ENCODE measurements at regions not wholly inside any gene's neighbourhood (a gene's known extent, or its start where the extent isn't known, plus 50 kb on each side); places are given as distances from the start of the nearest gene placed in this dataset.

GRCh38 chr1:25028907-25029599 lies 99.0 kb upstream of the RUNX3 start:
- H3K36me3 ChIP-seq = no peaks in the 10 kb centered on the region
- H3K9me3 ChIP-seq = no peaks in the 10 kb centered on the region
- TF ChIP-seq POLR2A (IDR thresholded peaks at IDR 0.05) (no peak), POLR2AphosphoS5 (IDR thresholded peaks at IDR 0.05) (peak in 1 of 3 donors; percentile 29)
- peak overlapping the region in 1 of 8 donors; percentile 39 for H3K4me3 ChIP-seq
- no peak for DNase-seq
- intact Hi-C loops (cut with DNase I; ENCODE audit: low total_unique reads) = no loop called here
- H3K27me3 ChIP-seq (replicated peaks in 1 of 7) = no peaks in the 10 kb centered on the region
- 26 to 40% (median 32%) methylated on average over 23 of the region's 23 CpGs for WGBS, 5 donors
- H3K27ac ChIP-seq = peak overlapping the region; percentile 22 to 84 (median 56)
- H3K4me1 ChIP-seq = peaks cover 58 to 100% (median 78%) of the 10 kb centered on the region in 6 donors

GRCh38 chr1:25028587-25028906 lies 98.5 kb upstream of the RUNX3 start:
- TF ChIP-seq CTCF (IDR thresholded peaks at IDR 0.05 in 8 of 11, conservative IDR thresholded peaks at IDR 0.05 in 3 of 11) = no peak
- no peak for TF ChIP-seq POLR2AphosphoS5 (IDR thresholded peaks at IDR 0.05)
- TF ChIP-seq POLR2A (IDR thresholded peaks at IDR 0.05) = no peak
- no peak for DNase-seq
- peak overlapping the region; percentile 22 to 84 (median 56) for H3K27ac ChIP-seq
- no peaks in the 10 kb centered on the region for H3K27me3 ChIP-seq (replicated peaks in 1 of 7)
- intact Hi-C loops (cut with DNase I; ENCODE audit: low total_unique reads) = no loop called here
- H3K9me3 ChIP-seq = no peaks in the 10 kb centered on the region
- H3K36me3 ChIP-seq = no peaks in the 10 kb centered on the region
- WGBS, 5 donors = 67 to 78% (median 68%) methylated on average over 12 of the region's 12 CpGs
- H3K4me1 ChIP-seq = peaks cover 58 to 100% (median 78%) of the 10 kb centered on the region in 6 donors
- H3K4me3 ChIP-seq = peak overlapping the region in 1 of 8 donors; percentile 39

- Histone ChIP-seq H3K27ac (peak overlapping the region in 6 of 8 donors; percentile 22 to 94 (median 70)), H3K4me3 (no peak overlapping the region), H3K27me3 (replicated peaks in 1 of 7) (no peaks in the 10 kb centered on the region), H3K4me1 (peaks cover 56 to 100% (median 78%) of the 10 kb centered on the region in 6 donors), H3K36me3 (no peaks in the 10 kb centered on the region), H3K9me3 (no peaks in the 10 kb centered on the region)
- TF ChIP-seq CTCF (IDR thresholded peaks at IDR 0.05 in 8 of 11, conservative IDR thresholded peaks at IDR 0.05 in 3 of 11) (no peak), POLR2AphosphoS5 (IDR thresholded peaks at IDR 0.05) (no peak), POLR2A (IDR thresholded peaks at IDR 0.05) (no peak)
- no peak for DNase-seq
- intact Hi-C loops (cut with DNase I; ENCODE audit: low total_unique reads) = no loop called here
- 78 to 88% (median 85%) methylated on average over 8 to 13 of the region's 13 CpGs for WGBS, 5 donors
Measured at GRCh38 chr1:25027822-25028586, 97.9 kb upstream of the RUNX3 start.

- H3K4me3 ChIP-seq = no peak overlapping the region
- 38 to 52% (median 45%) methylated on average over 11 to 12 of the region's 12 CpGs for WGBS, 5 donors
- DNase-seq = no peak
- H3K4me1 ChIP-seq = peaks cover 47 to 100% (median 78%) of the 10 kb centered on the region in 6 donors
- H3K9me3 ChIP-seq = no peaks in the 10 kb centered on the region
- intact Hi-C loops (cut with DNase I; ENCODE audit: low total_unique reads) = no loop called here
- peaks cover 0 to 7% (median 0%) of the 10 kb centered on the region in 7 donors for H3K27me3 ChIP-seq (replicated peaks in 1 of 7)
- H3K36me3 ChIP-seq = no peaks in the 10 kb centered on the region
- peak overlapping the region in 2 of 8 donors; percentile 3 to 94 for H3K27ac ChIP-seq
- TF ChIP-seq POLR2AphosphoS5 (IDR thresholded peaks at IDR 0.05) = no peak
- TF ChIP-seq CTCF (IDR thresholded peaks at IDR 0.05 in 8 of 11, conservative IDR thresholded peaks at IDR 0.05 in 3 of 11) = no peak
- no peak for TF ChIP-seq POLR2A (IDR thresholded peaks at IDR 0.05)
Measured at GRCh38 chr1:25026730-25027450, 96.8 kb upstream of the RUNX3 start.

Data from spleen (tissue), 11 donors.